ENCODE measurements at regions not wholly inside any gene's neighbourhood (a gene's known extent, or its start where the extent isn't known, plus 50 kb on each side); places are given as distances from the start of the nearest gene placed in this dataset.

GRCh38 chr6:24060982-24061754 lies 64.8 kb upstream of the NRSN1 start:
- TF ChIP-seq POLR2AphosphoS5 (IDR thresholded peaks at IDR 0.05; ENCODE audit: borderline replicate concordance, low read depth, low read length) (no peak), EZH2 (IDR thresholded peaks at IDR 0.05) (no peak)
